Islet of Langerhans (tissue), 1 donor: ENCODE measurements at regions not wholly inside any gene's neighbourhood (a gene's known extent, or its start where the extent isn't known, plus 50 kb on each side); places are given as distances from the start of the nearest gene placed in this dataset.
"Not testable (repeated sequence)": the region's sequence is repeated elsewhere in the genome, so short reads cannot be mapped to it uniquely, and the experiment has no call there.

Source experiments
- FAIRE-seq: peaks from one replicate; lab custom pipeline; 2011; peaks lifted over from hg19 to GRCh38; lab: Jason Lieb, UNC

- FAIRE-seq: no peak
Measured at GRCh38 chr6:8177721-8178120, 75.4 kb upstream of the EEF1E1 start.

- FAIRE-seq: no peak
Measured at GRCh38 chr6:8175046-8175777, 72.9 kb upstream of the EEF1E1 start.

- no peak for FAIRE-seq
Measured at GRCh38 chr6:8174571-8174970, 72.2 kb upstream of the EEF1E1 start.

- FAIRE-seq: no peak
Measured at GRCh38 chr6:8172530-8172929, 70.2 kb upstream of the EEF1E1 start.

- no peak for FAIRE-seq
Measured at GRCh38 chr6:8170754-8171153, 68.4 kb upstream of the EEF1E1 start.

GRCh38 chr6:8170245-8170644 lies 67.9 kb upstream of the EEF1E1 start:
- no peak for FAIRE-seq

GRCh38 chr6:8166156-8166555 lies 63.8 kb upstream of the EEF1E1 start:
- no peak for FAIRE-seq

GRCh38 chr6:8165008-8165407 lies 62.7 kb upstream of the EEF1E1 start:
- FAIRE-seq: not testable (repeated sequence)

GRCh38 chr6:8164281-8164680 lies 61.9 kb upstream of the EEF1E1 start:
- not testable (repeated sequence) for FAIRE-seq

GRCh38 chr6:8159966-8160365 lies 57.6 kb upstream of the EEF1E1 start:
- no peak for FAIRE-seq

- FAIRE-seq: no peak
Measured at GRCh38 chr6:8157839-8158238, 55.5 kb upstream of the EEF1E1 start.

GRCh38 chr6:8155259-8156012 lies 53.1 kb upstream of the EEF1E1 start:
- FAIRE-seq: no peak
